Endothelial cell of umbilical vein (primary cell): ENCODE measurements at regions not wholly inside any gene's neighbourhood (a gene's known extent, or its start where the extent isn't known, plus 50 kb on each side); places are given as distances from the start of the nearest gene placed in this dataset.

Source experiments
- BruUV-seq: library from RNA; stranded (reverse); fragments of 400-500 nt; replicated peaks from 2 replicates; lab custom pipeline; 2021; lab: Mats Ljungman, UMichigan
- CTCF ChIA-PET: fragments of 300-600, 350-600 bp; sonication (Branson Sonifier 250); formaldehyde crosslinking; loops from one replicate; lab custom pipeline; 2021; ENCODE audit warnings: antibody characterized with exemption, inconsistent platforms; lab: Charles Lee
- POLR2A ChIA-PET: fragments of 300-600, 350-600 bp; sonication (Branson Sonifier 250); formaldehyde crosslinking; loops from one replicate; lab custom pipeline; 2021; ENCODE audit warnings: antibody characterized with exemption, inconsistent platforms; lab: Charles Lee
- DNase-seq: peaks from one replicate; pipeline ENCODE4 v3.0.0-alpha.2; 2011; ENCODE audit warnings: low read depth, low spot score
- FAIRE-seq: peaks from 2 replicates; lab custom pipeline; 2011; peaks lifted over from hg19 to GRCh38; lab: Jason Lieb, UNC
- H2AFZ ChIP-seq: 2 replicates; pipeline ENCODE4 v1.6.0; 2012; ENCODE audit warnings: low read depth, low read length, control low read depth, inconsistent platforms
- H3K27ac ChIP-seq: 2 replicates; pipeline ENCODE4 v1.5.1; 2011; ENCODE audit warnings: low read depth, mild to moderate bottlenecking, control low read depth, low read length, moderate library complexity; ENCODE audit not compliant: insufficient read depth
- H3K27me3 ChIP-seq, 2 experiments: 2 replicates each; pipeline versions ENCODE4 v1.6.0 to v1.6.1; 2011; ENCODE audit warnings: low read length in 2 of 2, mixed read lengths in 1 of 2; ENCODE audit not compliant: control insufficient read depth in 2 of 2, insufficient read depth in 2 of 2
- H3K36me3 ChIP-seq, 2 experiments: 2 replicates in 1 of 2; 3 replicates in 1 of 2; pipeline ENCODE4 v1.5.1; 2011; ENCODE audit warnings: low read length in 2 of 2, mild to moderate bottlenecking in 1 of 2, moderate library complexity in 1 of 2; ENCODE audit not compliant: control insufficient read depth in 2 of 2, insufficient read depth in 2 of 2; ENCODE audit errors: extremely low read depth in 1 of 2
- H3K4me1 ChIP-seq: 3 replicates; pipeline ENCODE4 v1.5.1; 2011; ENCODE audit warnings: mild to moderate bottlenecking, low read length; ENCODE audit not compliant: control insufficient read depth, insufficient read depth; ENCODE audit errors: extremely low read depth
- H3K4me2 ChIP-seq: 2 replicates; pipeline ENCODE4 v1.6.1; 2011; ENCODE audit warnings: low read length, control low read depth, mixed read lengths; ENCODE audit not compliant: insufficient read depth
- H3K4me3 ChIP-seq, 3 experiments: fragments of 200-600 bp in 1 of 3; sonication (generic), shearing (Covaris generic) in 1 of 3; replicated peaks in 1 of 3; 2 replicates each; pipeline ENCODE4 v1.5.1; 2011 to 2016; ENCODE audit warnings: control low read depth in 3 of 3, low read length in 3 of 3, mild to moderate bottlenecking in 2 of 3, inconsistent platforms in 1 of 3, low read depth in 1 of 3, moderate library complexity in 1 of 3; ENCODE audit not compliant: insufficient read depth in 1 of 3
- H3K79me2 ChIP-seq: 2 replicates; pipeline ENCODE4 v1.6.0; 2012; ENCODE audit warnings: low read length, inconsistent platforms; ENCODE audit not compliant: control insufficient read depth, insufficient read depth
- H3K9ac ChIP-seq: replicated peaks from 2 replicates; pipeline ENCODE3; 2011; ENCODE audit warnings: low read length, control low read depth; ENCODE audit not compliant: insufficient read depth; ENCODE audit errors: extremely low read depth
- H3K9me1 ChIP-seq: replicated peaks from 3 replicates; pipeline ENCODE4 v1.6.0; 2011; ENCODE audit warnings: mild to moderate bottlenecking, low read length; ENCODE audit not compliant: control insufficient read depth, insufficient read depth; ENCODE audit errors: extremely low read depth
- H3K9me3 ChIP-seq: replicated peaks from 2 replicates; pipeline ENCODE4 v1.5.1; 2012; ENCODE audit warnings: low read length, inconsistent platforms; ENCODE audit not compliant: control insufficient read depth, insufficient read depth
- H4K20me1 ChIP-seq: replicated peaks from 2 replicates; pipeline ENCODE3; 2011; ENCODE audit warnings: mild to moderate bottlenecking, low read length; ENCODE audit not compliant: control insufficient read depth, insufficient read depth; ENCODE audit errors: extremely low read depth
- EZH2 ChIP-seq: IDR thresholded peaks from 2 replicates; pipeline ENCODE4 v1.6.1; 2012; ENCODE audit warnings: borderline replicate concordance, low read depth, mild to moderate bottlenecking, moderate library complexity, low read length, inconsistent platforms; ENCODE audit not compliant: severe bottlenecking
- FOS ChIP-seq: IDR thresholded peaks from 2 replicates; pipeline ENCODE4 v1.6.1; 2011; ENCODE audit warnings: mild to moderate bottlenecking, low read length, moderate library complexity, borderline replicate concordance; ENCODE audit not compliant: insufficient read depth
- GATA2 ChIP-seq: IDR thresholded peaks from 2 replicates; pipeline ENCODE4 v1.7.0; 2011; ENCODE audit warnings: low read depth, mild to moderate bottlenecking, moderate library complexity, mixed read lengths, low read length; ENCODE audit not compliant: insufficient read length, insufficient read depth
- MAX ChIP-seq: IDR thresholded peaks from 2 replicates; pipeline ENCODE4 v1.6.1; 2011; ENCODE audit not compliant: insufficient read depth, insufficient read length
- MYC ChIP-seq: IDR thresholded peaks from one replicate; pipeline ENCODE4 v1.6.1; 2011; ENCODE audit warnings: mild to moderate bottlenecking, low read depth, low read length
- POLR2A ChIP-seq: IDR thresholded peaks from 2 replicates; pipeline ENCODE4 v1.6.1; 2012; ENCODE audit warnings: low read depth, mild to moderate bottlenecking, control low read depth, low read length
- POLR2AphosphoS5 ChIP-seq: IDR thresholded peaks from 2 replicates; pipeline ENCODE4 v1.6.1; 2012; ENCODE audit warnings: low read depth, mild to moderate bottlenecking, control low read depth, low read length, moderate library complexity; ENCODE audit not compliant: insufficient read depth
- dilution Hi-C: fragments of 300-500 bp; cut with MboI; formaldehyde crosslinking; loops from one replicate; pipeline ENCODE4 v1.15.0; 2019; ENCODE audit warnings: low sequenced_read_pairs; ENCODE audit not compliant: extremely low pct_ligation_motif_present
- intact Hi-C: fragments of 100-400 bp; cut with micrococcal nuclease; formaldehyde crosslinking; loops from one replicate; pipeline ENCODE4 v1.10.0; 2022

GRCh38 chr20:62551407-62552323 is 75.9 kb upstream of the GATA5 start:
- H3K27me3 ChIP-seq: peaks cover 16 to 30% of the 10 kb centered on the region in 2 experiments
- intact Hi-C loops: no loop called here

GRCh38 chr20:62552613-62553012 is 76.8 kb upstream of the GATA5 start:
- TF ChIP-seq FOS (no peak), POLR2AphosphoS5 (no peak), POLR2A (no peak), MYC (no peak), GATA2 (no peak), MAX (no peak)
- H3K9me3 ChIP-seq: no peaks in the 10 kb centered on the region
- dilution Hi-C loops (no loop called here), intact Hi-C loops (no loop called here)
- no peaks in the 10 kb centered on the region for H3K4me1 ChIP-seq
- no peaks in the 10 kb centered on the region for H4K20me1 ChIP-seq
- no peaks in the 10 kb centered on the region for H3K36me3 ChIP-seq
- H3K27ac ChIP-seq: no peak overlapping the region
- no TSS peak for BruUV-seq
- H3K4me3 ChIP-seq: no peak overlapping the region
- no peak overlapping the region for H3K9ac ChIP-seq
- ChIA-PET POLR2A (no interaction called here), CTCF (no interaction called here)
- H3K27me3 ChIP-seq: peaks cover 16 to 30% of the 10 kb centered on the region in 2 experiments
- no peak overlapping the region for H2AFZ ChIP-seq
- no peak for DNase-seq
- no peak overlapping the region for H3K4me2 ChIP-seq
- FAIRE-seq: no peak
- no peaks in the 10 kb centered on the region for H3K9me1 ChIP-seq
- no peaks in the 10 kb centered on the region for H3K79me2 ChIP-seq

More at GRCh38 chr20:62551407-62552323, 75.9 kb upstream of the GATA5 start:
- ChIA-PET CTCF (interaction anchor here (1.0 to 1.3 kb wide), 2 partner anchors 65 to 66 kb away, joined by 3 to 4 read pairs; no protein-coding TSS in a partner anchor), POLR2A (no interaction called here)
- no peaks in the 10 kb centered on the region for H3K4me1 ChIP-seq
- no peaks in the 10 kb centered on the region for H3K9me1 ChIP-seq
- no peak overlapping the region for H3K27ac ChIP-seq
- H4K20me1 ChIP-seq: no peaks in the 10 kb centered on the region
- H3K79me2 ChIP-seq: no peaks in the 10 kb centered on the region
- no peak for DNase-seq
- no TSS peak for BruUV-seq
- H3K4me2 ChIP-seq: no peak overlapping the region
- no peak overlapping the region for H2AFZ ChIP-seq
- no peak for FAIRE-seq
- H3K4me3 ChIP-seq: no peak overlapping the region
- H3K9me3 ChIP-seq: no peaks in the 10 kb centered on the region
- H3K36me3 ChIP-seq: no peaks in the 10 kb centered on the region
- TF ChIP-seq EZH2 (peak; percentile 83), POLR2AphosphoS5 (no peak)
- H3K9ac ChIP-seq: no peak overlapping the region
- dilution Hi-C loops: no loop called here
